Fibroblast of pulmonary artery (primary cell): ENCODE measurements at regions not wholly inside any gene's neighbourhood (a gene's known extent, or its start where the extent isn't known, plus 50 kb on each side); places are given as distances from the start of the nearest gene placed in this dataset.
"Not testable (repeated sequence)": the region's sequence is repeated elsewhere in the genome, so short reads cannot be mapped to it uniquely, and the experiment has no call there.

Source experiments
- DNase-seq: peaks from one replicate; pipeline ENCODE4 v3.0.0-alpha.2; 2010; ENCODE audit warnings: low read depth
- H3K4me3 ChIP-seq: replicated peaks from 2 replicates; pipeline ENCODE4 v1.5.1; 2011; ENCODE audit warnings: low read depth, mild to moderate bottlenecking, control low read depth, low read length, moderate library complexity
- TF ChIP-seq, protein P1 (sequence below): IDR thresholded peaks from 2 replicates; pipeline ENCODE4 v1.5.1; 2011; ENCODE audit warnings: mild to moderate bottlenecking, control low read depth, low read length, inconsistent platforms; ENCODE audit errors: missing control alignments

DNA sequence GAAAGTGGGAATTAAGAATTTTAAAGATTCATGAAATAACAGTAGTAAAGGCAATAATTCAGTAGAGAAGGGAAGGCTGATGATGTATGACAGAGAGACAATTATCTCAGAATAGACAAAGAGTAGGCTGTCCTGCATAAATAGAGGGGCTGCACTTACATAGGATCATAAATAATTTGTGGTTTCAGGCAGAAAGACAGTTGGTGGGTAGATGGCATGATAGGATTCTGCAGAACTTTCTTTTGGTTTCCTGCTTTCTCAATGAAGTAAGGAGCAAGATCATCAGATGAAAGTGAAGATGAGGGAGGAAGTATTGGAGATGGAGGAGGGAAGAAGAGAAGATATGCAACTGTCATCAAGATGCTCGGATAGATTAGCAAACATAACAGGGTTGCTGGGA lies 604.9 kb upstream of the ZFP42 start:
- no peak overlapping the region for H3K4me3 ChIP-seq
- no peak for DNase-seq
- TF ChIP-seq, protein P1, sequence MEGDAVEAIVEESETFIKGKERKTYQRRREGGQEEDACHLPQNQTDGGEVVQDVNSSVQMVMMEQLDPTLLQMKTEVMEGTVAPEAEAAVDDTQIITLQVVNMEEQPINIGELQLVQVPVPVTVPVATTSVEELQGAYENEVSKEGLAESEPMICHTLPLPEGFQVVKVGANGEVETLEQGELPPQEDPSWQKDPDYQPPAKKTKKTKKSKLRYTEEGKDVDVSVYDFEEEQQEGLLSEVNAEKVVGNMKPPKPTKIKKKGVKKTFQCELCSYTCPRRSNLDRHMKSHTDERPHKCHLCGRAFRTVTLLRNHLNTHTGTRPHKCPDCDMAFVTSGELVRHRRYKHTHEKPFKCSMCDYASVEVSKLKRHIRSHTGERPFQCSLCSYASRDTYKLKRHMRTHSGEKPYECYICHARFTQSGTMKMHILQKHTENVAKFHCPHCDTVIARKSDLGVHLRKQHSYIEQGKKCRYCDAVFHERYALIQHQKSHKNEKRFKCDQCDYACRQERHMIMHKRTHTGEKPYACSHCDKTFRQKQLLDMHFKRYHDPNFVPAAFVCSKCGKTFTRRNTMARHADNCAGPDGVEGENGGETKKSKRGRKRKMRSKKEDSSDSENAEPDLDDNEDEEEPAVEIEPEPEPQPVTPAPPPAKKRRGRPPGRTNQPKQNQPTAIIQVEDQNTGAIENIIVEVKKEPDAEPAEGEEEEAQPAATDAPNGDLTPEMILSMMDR: no peak

DNA sequence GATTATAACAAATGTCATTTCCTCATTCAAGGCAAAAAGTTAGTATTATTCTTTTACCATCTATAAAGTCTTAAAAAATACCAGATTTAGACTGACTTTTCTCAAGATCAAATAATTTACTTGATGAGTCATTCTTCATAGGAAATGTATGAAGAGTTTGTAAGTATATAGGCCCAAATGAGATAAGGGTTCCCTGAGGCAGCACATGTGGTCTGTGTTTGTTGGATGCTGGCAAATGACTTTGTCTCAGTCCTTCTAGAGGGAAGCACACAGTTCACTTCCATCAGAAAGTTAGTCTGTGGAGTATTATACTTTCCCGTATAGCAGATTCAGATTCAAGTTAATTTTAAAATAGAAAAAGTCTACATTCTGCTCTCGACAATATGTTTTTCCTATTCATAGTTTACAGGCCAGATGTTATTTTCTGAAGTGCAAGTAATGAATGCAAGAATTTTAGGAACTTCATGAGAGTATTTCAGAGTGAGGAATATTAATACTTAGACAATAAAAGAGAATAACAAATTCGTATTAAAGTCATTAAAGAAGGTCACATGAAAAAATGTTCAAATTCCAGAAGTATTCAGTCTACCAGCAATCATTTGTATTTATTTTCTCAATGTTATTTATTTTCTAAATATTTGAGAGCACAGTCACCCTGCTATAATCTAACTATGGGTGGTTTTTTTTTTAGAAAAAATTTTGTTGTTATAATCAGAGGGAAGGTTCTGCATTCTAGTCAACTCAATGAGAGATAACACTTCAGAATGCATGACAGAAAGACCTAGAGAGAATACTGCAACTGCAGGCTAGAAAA lies 601.8 kb upstream of the ZFP42 start:
- TF ChIP-seq, protein P1: no peak
- no peak for DNase-seq
- H3K4me3 ChIP-seq: no peak overlapping the region

DNA sequence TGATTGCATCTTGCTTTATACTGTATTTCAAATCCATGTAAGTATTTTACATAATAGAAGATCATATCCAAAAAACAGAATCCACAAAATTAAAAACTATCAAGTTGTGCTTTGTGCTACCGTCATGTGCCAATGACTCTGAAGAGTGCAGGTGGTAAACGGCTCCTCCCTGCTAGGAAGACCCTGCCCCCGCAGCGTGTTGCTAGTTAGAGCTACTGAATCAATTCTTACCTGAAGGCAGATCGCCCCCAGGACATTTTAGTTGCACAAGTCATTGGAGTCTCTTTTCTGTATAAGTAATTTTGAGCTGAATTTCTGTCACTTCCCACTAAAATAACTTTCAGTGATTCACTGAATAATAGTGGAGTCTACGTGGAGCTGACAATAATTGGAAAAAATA lies 599.5 kb upstream of the ZFP42 start:
- TF ChIP-seq, protein P1: no peak
- DNase-seq: no peak
- H3K4me3 ChIP-seq: no peak overlapping the region

DNA sequence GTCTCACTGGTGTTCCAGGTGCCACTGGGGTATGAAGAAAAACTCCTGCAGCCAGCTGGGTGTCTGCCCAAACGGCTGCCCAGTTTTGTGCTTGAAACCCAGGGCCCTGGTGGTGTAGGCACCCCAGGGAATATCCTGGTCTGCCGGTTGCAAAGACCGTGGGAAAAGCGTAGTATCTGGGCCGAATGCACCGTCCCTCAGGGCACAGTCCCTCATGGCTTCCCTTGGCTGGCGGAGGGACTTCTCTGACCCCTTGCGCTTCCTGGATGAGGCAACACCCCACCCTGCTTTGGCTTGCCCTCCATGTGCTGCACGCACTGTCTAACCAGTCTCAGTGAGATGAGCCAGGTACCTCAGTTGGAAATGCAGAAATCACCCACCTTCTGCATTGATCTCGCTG lies 587.1 kb upstream of the ZFP42 start:
- not testable (repeated sequence) for H3K4me3 ChIP-seq, DNase-seq

DNA sequence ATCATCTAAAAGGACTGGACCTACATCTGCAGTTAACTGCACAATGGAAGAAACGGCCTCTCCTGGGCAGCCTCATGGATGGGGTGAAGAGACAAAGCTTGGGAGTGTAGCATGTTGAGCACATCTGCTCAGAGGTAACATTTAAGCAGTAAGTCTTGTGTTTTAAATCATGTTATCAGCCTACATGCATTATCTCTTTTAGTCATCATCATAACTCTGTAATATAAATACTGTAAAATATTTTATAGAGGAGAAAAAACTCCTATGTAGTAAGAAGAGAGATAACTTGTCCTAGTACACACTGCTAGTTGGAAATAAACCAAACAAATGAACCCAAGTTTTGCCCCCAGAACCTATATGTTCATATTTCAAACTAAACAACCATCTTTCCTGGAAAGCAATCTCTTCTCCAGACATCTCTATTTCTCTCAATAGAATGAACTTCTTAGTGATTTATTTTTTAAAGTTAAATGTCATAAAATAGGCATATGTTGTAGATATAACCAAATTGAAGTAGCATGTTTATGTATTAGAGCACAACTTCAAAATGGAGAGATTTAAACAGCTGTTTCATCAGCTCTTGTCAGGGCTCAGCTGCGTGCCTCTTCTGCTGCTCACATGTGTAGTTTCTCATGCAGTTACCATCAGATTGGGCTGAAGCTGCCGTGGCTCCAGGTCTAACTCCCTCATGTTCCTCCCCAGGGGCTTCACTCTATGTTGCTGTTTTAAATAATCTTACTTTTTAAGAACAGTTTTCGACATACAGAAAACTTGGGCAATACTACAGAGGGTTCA lies 581.8 kb upstream of the ZFP42 start:
- no peak for DNase-seq
- H3K4me3 ChIP-seq: no peak overlapping the region
- TF ChIP-seq, protein P1: no peak

DNA sequence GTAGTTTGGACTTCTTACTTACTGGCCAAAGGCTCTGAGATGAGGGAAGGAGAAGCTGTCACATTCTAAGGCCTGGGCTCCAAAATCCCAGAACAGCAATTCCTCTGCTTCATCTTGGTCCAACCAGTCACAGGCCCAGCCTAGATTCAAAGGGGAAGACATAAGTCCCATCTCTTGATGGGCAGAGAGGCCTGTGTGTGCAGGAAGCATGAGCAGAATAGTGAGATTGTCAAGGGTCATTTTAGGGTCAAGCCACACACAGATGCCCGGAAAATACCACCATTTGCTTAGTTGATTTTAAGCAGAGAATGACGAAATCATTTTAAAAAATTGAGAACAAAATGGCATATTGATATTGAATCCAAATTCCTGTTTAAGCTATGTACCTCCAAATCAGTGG lies 580.9 kb upstream of the ZFP42 start:
- H3K4me3 ChIP-seq: no peak overlapping the region
- no peak for DNase-seq
- TF ChIP-seq, protein P1: no peak

DNA sequence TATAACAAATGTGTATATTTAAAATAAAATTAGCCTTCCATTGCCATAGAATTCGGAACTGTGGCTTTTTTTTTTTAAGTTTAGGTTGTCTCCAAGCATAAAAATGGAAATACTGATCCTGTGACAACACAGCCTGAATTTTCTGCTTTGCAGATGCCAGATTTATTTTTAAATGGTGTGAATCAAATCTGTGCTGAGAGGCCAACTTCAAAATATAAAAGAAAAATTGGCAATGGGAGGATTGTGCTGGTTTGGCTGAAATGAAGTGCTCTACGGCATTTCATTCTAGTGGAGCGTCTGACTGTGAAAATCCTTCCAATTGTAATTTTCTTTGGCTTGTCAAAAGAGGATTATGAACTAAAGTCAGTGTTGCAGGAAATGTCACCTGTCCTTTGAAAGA lies 580.3 kb upstream of the ZFP42 start:
- no peak for DNase-seq
- TF ChIP-seq, protein P1: no peak
- H3K4me3 ChIP-seq: no peak overlapping the region
